K562 (cell line): ENCODE measurements at regions not wholly inside any gene's neighbourhood (a gene's known extent, or its start where the extent isn't known, plus 50 kb on each side); places are given as distances from the start of the nearest gene placed in this dataset.

ENCODE experiments used
- ATAC-seq: fragments of 200-7000 bp; cut with Tn5 transposase; 3 replicates; pipeline ENCODE4 v1.9.1; 2020; ENCODE audit warnings: moderate library complexity
- BruUV-seq: library from RNA; stranded (reverse); fragments of 400-500 nt; replicated peaks from 2 replicates; lab custom pipeline; 2021; lab: Mats Ljungman, UMichigan
- CTCF ChIA-PET: fragments of 300-600 bp; formaldehyde crosslinking; extraction: SDS; loops from one replicate; lab custom pipeline; 2021; ENCODE audit warnings: low intra/inter-chr PET ratio; lab: Yijun Ruan, JAX
- POLR2A ChIA-PET: fragments of 300-600, 350-650 bp; sonication (Branson Sonifier 250); formaldehyde crosslinking; extraction: SDS; loops from one replicate; lab custom pipeline; 2021; ENCODE audit warnings: antibody characterized with exemption, inconsistent platforms; lab: Yijun Ruan, JAX
- DNase-seq, 4 experiments: peaks; one replicate each; pipeline versions ENCODE4 v3.0.0 to v3.0.0-alpha.2; 2011 to 2018; ENCODE audit warnings: low spot score in 3 of 4, mixed read lengths in 3 of 4; ENCODE audit errors: extremely low read depth in 1 of 4
- FAIRE-seq: peaks from 2 replicates; lab custom pipeline; 2011; peaks lifted over from hg19 to GRCh38; lab: Jason Lieb, UNC
- H2AFZ ChIP-seq: 2 replicates; pipeline ENCODE4 v1.6.0; 2011; ENCODE audit warnings: low read depth, low read length, control low read depth, inconsistent platforms
- H3K27ac ChIP-seq: fragments of 200-600 bp; 3 replicates; pipeline ENCODE4 v1.8.0; 2011; ENCODE audit warnings: low read depth, mild to moderate bottlenecking, control low read depth, inconsistent platforms, low read length, moderate library complexity, mixed read lengths; ENCODE audit errors: extremely low read depth
- H3K27me3 ChIP-seq, 2 experiments: fragments of 300-600 bp in 1 of 2; 2 replicates in 1 of 2; 3 replicates in 1 of 2; pipeline versions ENCODE4 v1.6.0 to v1.8.0; 2011; ENCODE audit warnings: inconsistent platforms in 2 of 2, low read length in 2 of 2, mild to moderate bottlenecking in 1 of 2, mixed read lengths in 1 of 2, moderate library complexity in 1 of 2; ENCODE audit not compliant: control insufficient read depth in 2 of 2, insufficient read depth in 2 of 2
- H3K36me3 ChIP-seq: fragments of 300-600 bp; 3 replicates; pipeline ENCODE4 v1.8.0; 2011; ENCODE audit warnings: mild to moderate bottlenecking, low read length, inconsistent platforms; ENCODE audit not compliant: control insufficient read depth, insufficient read depth
- H3K4me1 ChIP-seq, 2 experiments: fragments of 200-600 bp in 1 of 2; replicated peaks in 1 of 2; 2 replicates in 1 of 2; 3 replicates in 1 of 2; pipeline versions ENCODE4 v1.5.1 to v1.8.0; 2011; ENCODE audit warnings: inconsistent platforms in 2 of 2, low read length in 2 of 2, mild to moderate bottlenecking in 1 of 2, mixed read lengths in 1 of 2, moderate library complexity in 1 of 2; ENCODE audit not compliant: control insufficient read depth in 2 of 2, insufficient read depth in 2 of 2
- H3K4me2 ChIP-seq: 2 replicates; pipeline ENCODE4 v1.6.1; 2011; ENCODE audit warnings: low read length, control low read depth, inconsistent platforms, mixed read lengths; ENCODE audit not compliant: insufficient read depth
- H3K4me3 ChIP-seq: fragments of 200-600 bp; sonication (generic), shearing (Covaris generic); 2 replicates; pipeline ENCODE4 v1.5.1; 2016; ENCODE audit warnings: control low read depth, inconsistent platforms
- H3K79me2 ChIP-seq: fragments of 200-600 bp; 3 replicates; pipeline ENCODE4 v1.8.0; 2011; ENCODE audit warnings: low read length, inconsistent platforms; ENCODE audit not compliant: control insufficient read depth, insufficient read depth
- H3K9ac ChIP-seq, 2 experiments: 2 replicates each; pipeline versions ENCODE4 v1.6.0 to v1.6.1; 2011; ENCODE audit warnings: low read depth in 2 of 2, low read length in 2 of 2, control low read depth in 1 of 2, inconsistent platforms in 1 of 2, mild to moderate bottlenecking in 1 of 2, mixed read lengths in 1 of 2; ENCODE audit not compliant: insufficient read depth in 1 of 2
- H3K9me1 ChIP-seq: one replicate; pipeline ENCODE4 v1.6.0; 2011; ENCODE audit warnings: inconsistent platforms, mild to moderate bottlenecking, low read length, moderate library complexity; ENCODE audit not compliant: control insufficient read depth, insufficient read depth
- H3K9me3 ChIP-seq: replicated peaks from 2 replicates; pipeline ENCODE4 v1.5.1; 2011; ENCODE audit warnings: low read depth, low read length, inconsistent platforms; ENCODE audit not compliant: control insufficient read depth, insufficient read depth
- H4K20me1 ChIP-seq: replicated peaks from 2 replicates; pipeline ENCODE4 v1.6.1; 2011; ENCODE audit warnings: low read length, inconsistent platforms, mixed read lengths; ENCODE audit not compliant: control insufficient read depth, insufficient read depth
- DEAF1 ChIP-seq: fragments of 450-650 bp; formaldehyde crosslinking; IDR thresholded peaks from 2 replicates; pipeline ENCODE4 v1.4.0; 2020; ENCODE audit warnings: mild to moderate bottlenecking, moderate library complexity
- EGR1 ChIP-seq: fragments of 450-650 bp; conservative IDR thresholded peaks from 2 replicates; pipeline ENCODE4 v1.6.1; 2017; ENCODE audit warnings: mild to moderate bottlenecking
- FOXJ2 ChIP-seq: fragments of 200-800 bp; sonication (Bioruptor generic); IDR thresholded peaks from 2 replicates; pipeline ENCODE4 v1.6.1; 2016; ENCODE audit warnings: missing genetic modification characterization, missing compliant biosample characterization
- GTF2A2 ChIP-seq: IDR thresholded peaks from 2 replicates; pipeline ENCODE4 v1.6.1; 2016; ENCODE audit warnings: mild to moderate bottlenecking, missing genetic modification characterization, missing compliant biosample characterization
- HIVEP1 ChIP-seq: fragments of 250-450 bp; sonication (Bioruptor Pico); IDR thresholded peaks from 2 replicates; pipeline ENCODE4 v1.4.0; 2020; ENCODE audit warnings: mild to moderate bottlenecking
- HNRNPK ChIP-seq: fragments of 200-400 bp; formaldehyde crosslinking; IDR thresholded peaks from one replicate; pipeline ENCODE4 v1.6.1; 2018; ENCODE audit warnings: mild to moderate bottlenecking, low read depth, low read length; ENCODE audit not compliant: poor library complexity, severe bottlenecking
- RBM15 ChIP-seq: fragments of 200-400 bp; formaldehyde crosslinking; IDR thresholded peaks from 2 replicates; pipeline ENCODE4 v1.6.1; 2018; ENCODE audit warnings: mild to moderate bottlenecking, low read length, moderate library complexity; ENCODE audit not compliant: insufficient read depth
- ZC3H8 ChIP-seq: fragments of 450-650 bp; IDR thresholded peaks from 2 replicates; pipeline ENCODE4 v1.6.1; 2017
- ZNF57 ChIP-seq: fragments of 450-650 bp; formaldehyde crosslinking; IDR thresholded peaks from 2 replicates; pipeline ENCODE4 v1.4.0; 2020; ENCODE audit warnings: mild to moderate bottlenecking, moderate library complexity
- WGBS: fragments of 100-300 bp; shearing (Covaris generic); methylation state at CpG from one replicate; pipeline ENCODE4 v1.1.6; 2016; ENCODE audit warnings: low coverage, mixed read lengths; ENCODE audit not compliant: insufficient coverage; ENCODE audit errors: missing lambda C conversion rate; 5-methylcytosine and 5-hydroxymethylcytosine counted together
- in situ Hi-C: fragments of 300-500 bp; cut with MboI; formaldehyde crosslinking; loops from 4 replicates; pipeline ENCODE4 v1.15.0; 2018; ENCODE audit warnings: inconsistent platforms, mixed read lengths
- intact Hi-C: fragments of 100-400 bp; cut with micrococcal nuclease; formaldehyde crosslinking; loops from 2 replicates; pipeline ENCODE4 v1.14.2; 2022

- no peak for TF ChIP-seq HIVEP1
Observed at GRCh38 chr7:84876061-84876821, 310.6 kb downstream of the SEMA3D start (continued).

GRCh38 chr7:84865560-84865959, 321.3 kb downstream of the SEMA3D start:
- POLR2A ChIA-PET: interaction anchor here (0.6 kb wide), 1 partner anchor 9 kb away, joined by 3 read pairs; no protein-coding TSS in a partner anchor
- H3K27ac ChIP-seq: no peak overlapping the region

More at GRCh38 chr7:84865560-84865959, 321.3 kb downstream of the SEMA3D start:
- H3K36me3 ChIP-seq: peaks cover 11% of the 10 kb centered on the region
- DNase-seq (no peak), FAIRE-seq (no peak), ATAC-seq (peak; percentile 34; the same call in 2 of the 3 replicates)
- in situ Hi-C loops: no loop called here
- no peaks in the 10 kb centered on the region for H4K20me1 ChIP-seq
- CTCF ChIA-PET: no interaction called here
- H3K9me3 ChIP-seq: no peaks in the 10 kb centered on the region
- intact Hi-C loops: no loop called here
- 100% methylated on average over 1 of the region's 1 CpG for WGBS
- H2AFZ ChIP-seq: no peak overlapping the region
- no peaks in the 10 kb centered on the region for H3K4me1 ChIP-seq
- no peak overlapping the region for H3K4me3 ChIP-seq
- BruUV-seq: no TSS peak
- no peak overlapping the region for H3K4me2 ChIP-seq
- no peaks in the 10 kb centered on the region for H3K27me3 ChIP-seq
- H3K9ac ChIP-seq: no peak overlapping the region
- TF ChIP-seq DEAF1 (CRISPR knock-in tag): no peak
- TF ChIP-seq EGR1: no peak
- no peak for TF ChIP-seq RBM15
- TF ChIP-seq GTF2A2: no peak
- no peak for TF ChIP-seq FOXJ2
- TF ChIP-seq ZNF57 (CRISPR knock-in tag): no peak
- TF ChIP-seq ZC3H8: no peak
- TF ChIP-seq HNRNPK: no peak
- H3K79me2 ChIP-seq: peaks cover 34% of the 10 kb centered on the region
- no peaks in the 10 kb centered on the region for H3K9me1 ChIP-seq
